Mammary epithelial cell (primary cell): ENCODE measurements at regions not wholly inside any gene's neighbourhood (a gene's known extent, or its start where the extent isn't known, plus 50 kb on each side); places are given as distances from the start of the nearest gene placed in this dataset.

Experiments used
- CTCF ChIP-seq, 2 donors: IDR thresholded peaks in 1 of 2; conservative IDR thresholded peaks in 1 of 2; 2 replicates each; pipeline ENCODE4 v1.5.1; 2011 to 2012; ENCODE audit warnings: inconsistent platforms in 2 of 2, low read length in 2 of 2, mild to moderate bottlenecking in 2 of 2, control low read depth in 1 of 2, low read depth in 1 of 2; ENCODE audit not compliant: insufficient read depth in 1 of 2; ENCODE audit errors: extremely low read depth in 1 of 2
- EZH2 ChIP-seq: IDR thresholded peaks from 2 replicates; pipeline ENCODE4 v1.6.1; 2012; ENCODE audit warnings: low read length, inconsistent platforms, borderline replicate concordance

GRCh38 chr5:125196481-125197111 lies 450.2 kb upstream of the ZNF608 start:
- no peak for TF ChIP-seq CTCF (conservative IDR thresholded peaks at IDR 0.05 in 1 of 2, IDR thresholded peaks at IDR 0.05 in 1 of 2; ENCODE audit: extremely low read depth in 1 of 2, insufficient read depth in 1 of 2, low read depth in 1 of 2, low read length in 2 of 2)
- no peak for TF ChIP-seq EZH2
